Psoas muscle (tissue), 7 donors: ENCODE measurements at regions not wholly inside any gene's neighbourhood (a gene's known extent, or its start where the extent isn't known, plus 50 kb on each side); places are given as distances from the start of the nearest gene placed in this dataset.

Source experiments
- ATAC-seq, 4 donors: fragments of 200-7000 bp; cut with Tn5 transposase; one replicate each; pipeline ENCODE4 v1.9.1; 2020; ENCODE audit warnings: moderate library complexity in 3 of 4, mild to moderate bottlenecking in 2 of 4
- DNase-seq, 2 donors: peaks; one replicate each; pipeline ENCODE4 v3.0.0-alpha.2; 2020
- H3K27ac ChIP-seq: fragments of 200-600 bp; one replicate; pipeline ENCODE4 v1.8.0; 2022
- H3K27me3 ChIP-seq, 3 donors: fragments of 200-600 bp in 1 of 3; one replicate each; pipeline versions ENCODE4 v1.6.1 to v1.8.0; 2013 to 2022; ENCODE audit warnings: low read length in 2 of 3, mild to moderate bottlenecking in 2 of 3, moderate library complexity in 1 of 3; ENCODE audit not compliant: insufficient read depth in 3 of 3
- H3K36me3 ChIP-seq, 2 donors: fragments of 200-600 bp in 1 of 2; one replicate each; pipeline versions ENCODE4 v1.6.1 to v1.8.0; 2013 to 2022; ENCODE audit warnings: low read depth in 1 of 2, mild to moderate bottlenecking in 1 of 2, moderate library complexity in 1 of 2; ENCODE audit not compliant: insufficient read depth in 1 of 2
- H3K4me1 ChIP-seq: fragments of 200-600 bp; one replicate; pipeline ENCODE4 v1.8.0; 2022
- H3K4me3 ChIP-seq: fragments of 200-600 bp; one replicate; pipeline ENCODE4 v1.8.0; 2022; ENCODE audit warnings: mild to moderate bottlenecking
- H3K9me3 ChIP-seq: fragments of 200-600 bp; one replicate; pipeline ENCODE4 v1.8.0; 2022
- CTCF ChIP-seq: fragments of 200-600 bp; IDR thresholded peaks from one replicate; pipeline ENCODE4 v1.8.0; 2022; ENCODE audit warnings: antibody characterized with exemption
- WGBS, 3 donors: extraction: QIAGEN DNeasy Blood & Tissue Kit; methylation state at CpG; one replicate each; pipeline versions ENCODE4 v1.1.6 to v1.1.7; 2013; 5-methylcytosine and 5-hydroxymethylcytosine counted together
- intact Hi-C, 2 donors: fragments of 100-400 bp; cut with DNase I; formaldehyde crosslinking; loops; one replicate each; pipeline versions ENCODE4 v1.11.0 to v1.14.2; 2022
- donor health status: healthy with polysubstance abuse.
- donor health status: DM: no; HTN: no; CAD: no; lungs with moderate emphysema.
- donor health status: Bipolar disorder and iron deficiency.
- donor health status: healthy.
- donor health status: DM: yes; HTN: yes; CAD: no.
- donor health status: DM: no; HTN: no; CAD: no.
- donor health status: DM: yes; HTN: yes; CAD: no.

GRCh38 chr9:134223091-134223490, 58.7 kb upstream of the RNU6ATAC start:
- intact Hi-C loops: no loop called here
- H3K4me1 ChIP-seq: no peaks in the 10 kb centered on the region
- H3K27me3 ChIP-seq: no peaks in the 10 kb centered on the region
- no peak for TF ChIP-seq CTCF
- no peak overlapping the region for H3K4me3 ChIP-seq
- no peak overlapping the region for H3K27ac ChIP-seq
- H3K36me3 ChIP-seq: no peaks in the 10 kb centered on the region
- H3K9me3 ChIP-seq: no peaks in the 10 kb centered on the region
- DNase-seq: peak in 1 of 2 donors; percentile 4
- ATAC-seq: no peak
- WGBS, 3 donors: 84 to 90% (median 89%) methylated on average over 11 of the region's 11 CpGs

GRCh38 chr9:134223591-134224122, 59.3 kb upstream of the RNU6ATAC start:
- Histone ChIP-seq H3K4me3 (no peak overlapping the region), H3K4me1 (no peaks in the 10 kb centered on the region), H3K27me3 (no peaks in the 10 kb centered on the region), H3K9me3 (no peaks in the 10 kb centered on the region), H3K36me3 (no peaks in the 10 kb centered on the region), H3K27ac (no peak overlapping the region)
- peak; percentile 10 to 29 for DNase-seq
- WGBS, 3 donors: 90 to 92% (median 91%) methylated on average over 15 of the region's 15 CpGs
- intact Hi-C loops: no loop called here
- ATAC-seq: no peak
- no peak for TF ChIP-seq CTCF

- Histone ChIP-seq H3K27me3 (no peaks in the 10 kb centered on the region), H3K27ac (no peak overlapping the region), H3K4me3 (no peak overlapping the region), H3K9me3 (no peaks in the 10 kb centered on the region), H3K4me1 (no peaks in the 10 kb centered on the region), H3K36me3 (no peaks in the 10 kb centered on the region)
- ATAC-seq: no peak
- TF ChIP-seq CTCF: no peak
- 82 to 86% (median 86%) methylated on average over 9 of the region's 9 CpGs for WGBS, 3 donors
- intact Hi-C loops: no loop called here
- DNase-seq: no peak
These were observed 59.8 kb upstream of the RNU6ATAC start for GRCh38 chr9:134224127-134224526.

GRCh38 chr9:134224567-134225093, 60.3 kb upstream of the RNU6ATAC start:
- Histone ChIP-seq H3K27me3 (no peaks in the 10 kb centered on the region), H3K4me1 (no peaks in the 10 kb centered on the region), H3K4me3 (no peak overlapping the region), H3K27ac (no peak overlapping the region), H3K9me3 (no peaks in the 10 kb centered on the region), H3K36me3 (no peaks in the 10 kb centered on the region)
- TF ChIP-seq CTCF: no peak
- intact Hi-C loops: no loop called here
- WGBS, 3 donors: 87 to 90% (median 89%) methylated on average over 9 of the region's 9 CpGs
- DNase-seq (peak; percentile 9 to 45), ATAC-seq (no peak)

GRCh38 chr9:134225186-134225585, 60.8 kb upstream of the RNU6ATAC start:
- Histone ChIP-seq H3K4me1 (peaks cover 1% of the 10 kb centered on the region), H3K4me3 (no peak overlapping the region), H3K9me3 (no peaks in the 10 kb centered on the region), H3K36me3 (no peaks in the 10 kb centered on the region), H3K27me3 (no peaks in the 10 kb centered on the region), H3K27ac (no peak overlapping the region)
- no peak for ATAC-seq
- intact Hi-C loops: no loop called here
- WGBS, 3 donors: 88 to 97% (median 90%) methylated on average over 5 to 8 of the region's 8 CpGs
- peak; percentile 7 to 46 for DNase-seq
- TF ChIP-seq CTCF: no peak
